ENCODE measurements at regions not wholly inside any gene's neighbourhood (a gene's known extent, or its start where the extent isn't known, plus 50 kb on each side); places are given as distances from the start of the nearest gene placed in this dataset.

- TF ChIP-seq CTCF (IDR thresholded peaks at IDR 0.05), result no peak
- no peak for TF ChIP-seq POLR2A (IDR thresholded peaks at IDR 0.05)
Measured at GRCh38 chr14:62409169-62409568, 636.1 kb downstream of the KCNH5 start.

Measured in testis (tissue), 2 donors.